GM19452 (cell line): ENCODE measurements at regions not wholly inside any gene's neighbourhood (a gene's known extent, or its start where the extent isn't known, plus 50 kb on each side); places are given as distances from the start of the nearest gene placed in this dataset.

Experiments
- ATAC-seq: cut with Tn5 transposase; IDR thresholded peaks from one replicate; pipeline ENCODE4 v1.9.1; 2021; ENCODE audit not compliant: unreplicated experiment

DNA sequence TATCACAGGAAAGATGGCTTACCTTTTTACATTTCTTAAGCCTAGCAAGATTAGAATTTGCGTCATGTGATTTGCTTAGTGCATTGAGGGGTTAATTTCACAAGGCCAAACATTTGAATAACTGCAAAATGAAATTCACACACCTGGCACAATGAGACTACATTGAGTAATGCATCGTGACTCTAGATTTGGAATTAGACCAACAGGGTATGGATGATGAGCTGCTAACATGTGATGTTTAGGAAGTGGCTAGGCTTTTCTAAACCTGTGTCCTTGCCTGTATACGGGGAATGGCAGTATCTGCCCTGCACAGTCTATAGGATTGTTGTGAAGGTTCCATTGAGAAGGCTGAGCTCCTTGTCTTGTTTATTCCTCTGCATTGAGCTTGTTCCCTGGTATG lies 160.1 kb downstream of the MFSD1 start:
- ATAC-seq = no peak

GRCh38 chr3:158970006-158970405 lies 168.2 kb downstream of the MFSD1 start:
- ATAC-seq = no peak

DNA sequence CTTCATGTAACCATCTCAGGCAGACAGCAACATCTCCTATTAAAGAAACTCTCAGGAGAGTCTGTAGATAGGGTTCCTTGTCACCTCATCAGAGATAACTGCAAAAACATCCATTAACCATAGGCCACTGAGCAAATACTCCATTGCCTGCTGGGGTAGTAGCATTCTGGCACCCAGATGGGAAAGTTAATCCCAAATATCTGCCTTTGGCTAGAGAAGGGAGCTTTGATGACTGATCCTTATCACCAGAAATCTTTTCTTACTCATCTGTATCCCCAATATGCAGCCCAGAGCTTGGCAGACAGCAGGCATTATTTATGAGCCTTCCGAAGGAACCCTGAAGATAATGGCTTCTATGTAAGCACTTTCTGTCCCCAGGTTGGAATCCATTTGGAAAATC lies 173.1 kb downstream of the MFSD1 start:
- ATAC-seq = no peak

DNA sequence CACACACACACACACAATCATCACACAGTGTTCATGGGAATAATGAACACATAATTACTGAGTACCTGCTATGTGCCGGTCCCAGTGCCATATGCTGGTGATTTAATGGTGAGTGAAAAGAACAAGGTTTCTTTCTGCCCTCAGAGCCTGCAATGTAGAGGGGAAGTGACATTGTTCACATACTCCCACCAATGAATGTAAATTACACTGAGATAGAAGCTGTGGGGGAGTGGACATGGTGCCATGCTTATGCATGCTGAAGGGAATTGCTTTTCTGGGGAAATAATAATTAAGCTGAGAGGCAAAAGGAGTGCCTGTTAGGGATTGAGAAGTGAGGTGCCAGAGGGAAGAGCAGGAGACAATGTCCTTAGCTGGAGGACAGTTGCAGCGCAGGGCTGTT lies 175.1 kb downstream of the MFSD1 start:
- ATAC-seq = no peak

DNA sequence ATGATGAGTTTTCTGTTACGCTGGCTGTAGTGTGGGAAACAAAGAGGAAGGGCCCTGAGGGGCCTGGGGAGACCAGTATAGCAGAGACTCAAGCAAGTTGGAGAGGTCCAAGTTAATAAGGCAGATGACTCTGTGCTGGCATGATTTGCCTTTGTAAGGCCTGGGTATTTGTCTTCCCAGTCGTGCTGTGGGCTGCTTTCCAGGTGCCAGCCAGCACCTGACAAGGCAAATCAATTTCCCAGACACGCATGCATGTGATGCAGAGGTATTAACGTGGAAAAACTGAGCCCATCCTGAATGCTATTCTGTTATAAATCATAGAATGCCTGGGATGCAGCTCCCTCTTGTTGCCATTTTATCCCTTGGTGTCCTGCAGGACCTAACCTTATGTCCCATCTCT lies 175.6 kb downstream of the MFSD1 start:
- ATAC-seq = no peak

DNA sequence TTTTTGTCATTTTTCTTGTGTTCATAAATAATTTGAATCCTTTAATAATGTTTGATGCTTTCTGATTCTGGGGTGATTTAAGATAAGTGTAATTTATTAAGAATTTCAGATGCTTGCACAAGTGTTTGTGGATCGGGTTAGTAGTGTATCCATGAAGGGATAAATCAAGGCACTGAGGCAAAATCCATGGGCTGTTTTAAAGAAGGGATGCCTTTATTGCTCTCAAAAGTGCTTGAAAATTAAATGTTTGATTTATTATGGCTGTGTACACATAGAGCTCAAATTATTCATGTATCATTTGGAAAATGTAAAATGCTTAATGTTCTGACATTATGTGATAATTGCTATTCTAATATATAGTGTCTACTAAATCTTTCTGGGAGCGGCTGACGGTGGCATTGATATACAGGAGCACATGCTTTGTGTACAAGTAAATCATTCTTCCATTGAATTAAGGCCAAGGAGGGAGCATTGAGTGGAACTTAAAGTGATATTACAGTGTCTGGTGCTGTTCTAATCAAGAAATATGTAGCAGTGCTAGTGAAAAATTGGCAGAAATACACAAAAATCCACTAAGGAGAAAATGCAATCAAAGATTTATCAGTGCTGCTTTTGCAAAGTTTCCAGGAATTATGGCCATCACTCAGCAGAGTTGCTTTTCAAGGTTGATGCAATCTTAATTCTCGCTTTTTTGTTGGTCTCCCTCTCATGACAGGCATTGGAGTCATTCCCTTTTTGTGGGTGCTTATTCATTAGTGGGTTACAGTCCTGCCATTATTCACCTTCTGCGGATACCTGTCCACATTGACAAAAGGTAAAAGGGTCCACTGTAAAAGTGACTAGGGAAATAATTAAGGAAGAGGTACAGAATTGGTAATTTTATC lies 181.6 kb downstream of the MFSD1 start:
- no peak for ATAC-seq

DNA sequence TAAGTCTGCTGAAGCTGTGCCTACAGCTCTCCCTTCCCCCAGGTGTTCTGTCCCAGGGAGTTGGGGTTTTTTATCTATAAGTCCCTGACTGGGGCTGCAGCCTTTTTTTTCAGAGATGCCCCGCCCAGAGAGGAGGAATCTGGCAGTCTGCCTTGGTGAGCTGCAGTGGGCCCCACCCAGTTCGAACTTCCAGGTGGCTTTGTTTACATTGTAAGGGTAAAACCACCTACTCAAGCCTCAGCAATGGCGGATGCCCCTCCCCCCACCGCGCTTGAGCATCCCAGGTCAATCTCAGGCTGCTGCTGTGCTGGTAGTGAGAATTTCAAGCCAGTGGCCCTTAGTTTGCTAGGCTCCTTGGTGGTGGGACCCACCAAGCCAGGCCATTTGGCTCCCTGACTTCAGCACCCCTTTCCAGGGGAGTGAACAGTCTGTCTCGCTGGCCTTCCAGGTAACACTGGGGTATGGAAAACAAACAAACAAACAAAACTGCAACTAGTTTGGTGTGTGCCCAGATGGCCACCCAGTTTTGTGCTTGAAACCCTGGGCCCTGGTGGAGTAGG lies 189.4 kb downstream of the MFSD1 start:
- ATAC-seq = no peak

- no peak for ATAC-seq
Observed at GRCh38 chr3:158992463-158992862, 190.6 kb downstream of the MFSD1 start.

DNA sequence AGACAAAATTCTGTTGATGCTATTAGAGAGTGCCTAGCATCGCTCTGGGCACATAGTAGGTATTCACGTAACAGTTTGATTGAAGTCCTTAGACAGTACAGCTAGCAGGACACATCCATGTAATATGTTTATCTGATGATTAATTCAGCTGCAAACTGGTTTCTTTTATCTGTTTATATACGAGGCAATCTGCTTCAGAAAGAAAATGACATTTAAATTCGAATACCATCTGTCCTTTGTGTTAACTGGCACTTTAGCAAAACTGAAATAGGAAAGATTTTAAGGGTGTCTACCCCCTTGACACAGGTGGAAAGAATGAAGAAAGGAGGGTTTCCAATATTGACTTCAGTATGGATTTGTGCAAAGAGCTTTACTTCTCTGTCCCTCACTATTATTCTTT lies 192.5 kb downstream of the MFSD1 start:
- ATAC-seq = no peak

GRCh38 chr3:159001711-159002110 lies 199.9 kb downstream of the MFSD1 start:
- ATAC-seq = no peak

DNA sequence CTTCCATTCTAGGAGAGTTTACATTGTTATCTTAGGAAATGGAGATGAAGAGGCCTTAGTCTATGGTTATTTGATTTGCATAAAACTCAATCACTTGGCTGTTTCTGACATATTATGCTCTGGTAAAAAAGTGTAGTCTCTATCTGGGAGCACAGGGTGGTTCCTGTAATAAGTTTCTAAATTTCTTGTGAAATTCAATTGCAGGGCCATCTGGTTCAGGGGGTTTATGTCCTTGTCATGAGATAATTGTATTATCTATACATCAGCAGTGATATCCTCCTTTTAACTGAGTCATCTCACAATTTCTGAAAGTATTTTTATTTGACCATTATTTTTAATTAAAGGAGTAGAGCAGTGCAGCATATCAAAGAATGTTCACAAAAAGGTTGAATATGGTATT lies 203.3 kb downstream of the MFSD1 start:
- no peak for ATAC-seq

DNA sequence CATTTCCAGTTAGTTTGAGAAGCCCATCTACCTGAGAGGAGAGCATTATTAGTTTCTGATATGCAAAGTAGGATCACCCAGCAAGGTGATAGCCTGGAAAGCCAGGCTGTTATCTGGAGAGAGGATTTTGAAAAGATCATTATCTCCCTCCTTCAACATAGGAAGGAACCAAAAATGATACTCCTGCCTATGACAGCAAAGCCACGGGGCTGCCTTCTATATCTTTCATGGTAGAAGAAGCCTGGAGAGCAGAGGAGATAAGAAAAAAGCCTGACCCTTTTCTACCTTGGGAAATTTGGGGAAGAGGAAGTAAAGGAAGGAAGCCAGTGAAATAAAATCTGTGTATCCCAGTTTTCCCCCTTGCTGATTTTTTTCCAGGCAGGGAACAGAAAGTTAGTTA lies 205.5 kb downstream of the MFSD1 start:
- ATAC-seq = no peak

DNA sequence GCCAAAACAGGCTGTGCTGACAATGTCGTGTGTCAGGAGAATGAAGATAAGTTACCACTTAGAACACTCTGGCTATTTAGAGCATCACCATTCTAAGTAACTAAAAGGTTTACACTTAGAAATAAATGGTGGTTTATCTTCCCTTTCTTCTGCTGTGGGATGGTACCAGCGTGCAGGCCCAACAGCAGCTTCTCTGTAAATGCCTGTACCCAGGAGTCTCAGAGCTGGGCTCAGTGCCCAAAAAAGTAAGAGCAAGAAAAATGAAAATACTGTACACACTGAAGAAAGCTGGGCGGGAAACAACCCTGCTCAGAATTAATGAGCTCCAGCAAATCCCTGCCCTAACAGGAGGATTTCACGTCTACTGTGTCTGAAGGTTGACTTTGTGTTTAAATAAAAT lies 206.5 kb downstream of the MFSD1 start:
- no peak for ATAC-seq

DNA sequence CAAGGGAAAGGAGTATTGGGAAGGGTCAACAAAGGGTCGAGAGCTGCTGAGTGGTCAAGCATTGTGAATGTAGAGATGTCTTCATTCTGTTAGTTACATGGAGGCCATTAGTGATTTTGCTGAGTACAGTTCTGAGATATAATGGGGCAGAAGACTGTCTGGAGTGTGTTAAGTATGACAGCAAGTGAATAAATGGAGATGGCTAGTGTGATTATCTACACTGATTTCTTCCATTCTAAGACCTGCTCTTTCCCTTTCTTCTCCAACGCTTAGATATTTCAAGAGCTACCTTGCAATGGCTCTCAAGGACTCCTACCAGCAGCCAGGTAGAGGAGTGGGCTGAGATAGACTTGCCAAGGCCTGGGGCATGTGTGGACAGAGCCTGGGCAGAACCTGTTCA lies 216.5 kb downstream of the MFSD1 start:
- ATAC-seq = no peak

DNA sequence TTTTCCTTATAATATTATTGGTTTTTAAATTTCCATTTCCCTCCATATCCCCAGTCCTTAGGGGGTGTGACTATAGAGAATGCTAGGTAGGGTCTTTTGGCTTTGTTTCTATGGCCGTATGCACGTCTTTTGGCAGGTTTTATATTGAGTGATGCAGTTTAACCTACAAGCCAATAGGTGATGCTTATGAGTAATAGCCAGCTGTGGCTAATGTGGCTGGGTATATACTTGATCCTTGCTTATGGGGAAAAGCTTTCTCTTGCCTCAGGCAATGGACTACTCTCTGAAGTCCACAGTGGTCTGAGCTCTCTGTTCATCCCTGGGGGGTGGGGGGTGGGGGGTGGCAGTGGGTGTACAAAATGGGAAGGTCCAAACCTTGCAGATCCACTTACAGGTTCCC lies 223.9 kb downstream of the MFSD1 start:
- ATAC-seq = no peak

- no peak for ATAC-seq
Observed at GRCh38 chr3:159026510-159026909, 224.7 kb downstream of the MFSD1 start.

GRCh38 chr3:159028706-159029105 lies 226.9 kb downstream of the MFSD1 start:
- ATAC-seq = no peak

- peak; percentile 82 for ATAC-seq
Observed at GRCh38 chr3:159029306-159030026, 227.6 kb downstream of the MFSD1 start.

GRCh38 chr3:159030138-159030670 lies 228.3 kb downstream of the MFSD1 start:
- ATAC-seq = no peak

- no peak for ATAC-seq
Observed at GRCh38 chr3:159030886-159031679, 229.2 kb downstream of the MFSD1 start.

DNA sequence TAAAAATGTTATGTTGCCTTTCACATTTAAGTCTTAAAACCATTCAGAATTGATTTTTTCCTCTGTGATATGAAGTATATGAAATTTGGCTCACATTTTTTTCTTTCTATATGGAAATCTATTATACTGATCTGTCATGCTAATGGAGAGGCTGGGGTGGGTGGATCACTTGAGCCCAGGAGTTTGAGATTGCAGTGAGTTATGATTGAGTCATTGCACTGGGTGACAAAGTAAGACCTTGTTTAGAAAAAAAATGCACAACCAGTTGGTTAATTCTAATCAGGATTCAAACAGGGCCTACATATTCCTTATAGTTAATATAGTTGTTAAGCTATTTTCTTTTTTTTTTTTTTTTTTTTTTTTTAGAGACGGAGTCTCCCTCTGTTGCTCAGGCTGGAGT lies 230.5 kb downstream of the MFSD1 start:
- ATAC-seq = no peak
